Esophagus squamous epithelium (tissue), 5 donors: ENCODE measurements at regions not wholly inside any gene's neighbourhood (a gene's known extent, or its start where the extent isn't known, plus 50 kb on each side); places are given as distances from the start of the nearest gene placed in this dataset.

ENCODE experiments used
- DNase-seq: peaks from one replicate; lab custom pipeline; 2025; lab: John Stamatoyannopoulos, UW
- H3K27ac ChIP-seq, 4 donors: fragments of 200-600 bp; sonication (generic); one replicate each; pipeline ENCODE4 v1.5.1; 2016 to 2019; ENCODE audit warnings: mild to moderate bottlenecking in 1 of 4
- H3K27me3 ChIP-seq, 4 donors: fragments of 200-600 bp; sonication (generic); 1 replicate in 3 of 4; 2 replicates in 1 of 4; pipeline versions ENCODE4 v1.5.1 to v1.6.0; 2017 to 2021; ENCODE audit warnings: antibody characterized with exemption in 1 of 4
- H3K36me3 ChIP-seq, 3 donors: fragments of 200-600 bp; sonication (generic); one replicate each; pipeline ENCODE4 v1.5.1; 2016 to 2019
- H3K4me1 ChIP-seq, 3 donors: fragments of 200-600 bp; sonication (generic); one replicate each; pipeline ENCODE4 v1.5.1; 2017 to 2019
- H3K4me3 ChIP-seq, 4 donors: fragments of 200-600 bp; sonication (generic); 1 replicate in 3 of 4; 2 replicates in 1 of 4; pipeline ENCODE4 v1.5.1; 2016 to 2019; ENCODE audit warnings: mild to moderate bottlenecking in 2 of 4, moderate library complexity in 1 of 4
- H3K9me3 ChIP-seq, 3 donors: fragments of 200-600 bp; sonication (generic); one replicate each; pipeline ENCODE4 v1.5.1; 2016 to 2019
- CTCF ChIP-seq, 6 experiments: fragments of 450-650 bp in 4 of 6; fragments of 200-600 bp in 2 of 6; sonication (generic) in 2 of 6; IDR thresholded peaks; one replicate each; pipeline ENCODE4 v1.5.1; 2016 to 2019; ENCODE audit warnings: antibody characterized with exemption in 6 of 6, mild to moderate bottlenecking in 4 of 6, moderate library complexity in 4 of 6
- POLR2A ChIP-seq, 4 donors: fragments of 450-650 bp; IDR thresholded peaks; one replicate each; pipeline ENCODE4 v1.6.1; 2017; ENCODE audit warnings: antibody characterized with exemption in 4 of 4, mild to moderate bottlenecking in 4 of 4, moderate library complexity in 3 of 4
- WGBS, 2 donors: methylation state at CpG; one replicate each; pipeline ENCODE4 v1.1.5; 2018; 5-methylcytosine and 5-hydroxymethylcytosine counted together
- intact Hi-C: fragments of 100-400 bp; cut with DNase I; formaldehyde crosslinking; loops from one replicate; pipeline ENCODE4 v1.15.0; 2022
- donor health status: DM: yes; HTN: yes; CAD: no.

GRCh38 chr21:31426235-31426797 is 82.3 kb upstream of the TIAM1 start:
- no peak overlapping the region for H3K27ac ChIP-seq
- H3K4me3 ChIP-seq: no peak overlapping the region
- no peak for DNase-seq
- H3K27me3 ChIP-seq: no peaks in the 10 kb centered on the region
- peaks cover 0 to 11% (median 0%) of the 10 kb centered on the region in 3 donors for H3K4me1 ChIP-seq
- no peaks in the 10 kb centered on the region for H3K9me3 ChIP-seq
- TF ChIP-seq POLR2A (IDR thresholded peaks at IDR 0.05) (no peak), CTCF (IDR thresholded peaks at IDR 0.05) (no peak)
- H3K36me3 ChIP-seq: no peaks in the 10 kb centered on the region
- WGBS, 2 donors: 81 to 91% methylated on average over 5 of the region's 5 CpGs
- intact Hi-C loops: no loop called here

GRCh38 chr21:31425138-31425537 is 81.1 kb upstream of the TIAM1 start:
- TF ChIP-seq CTCF (IDR thresholded peaks at IDR 0.05) (no peak), POLR2A (IDR thresholded peaks at IDR 0.05) (no peak)

GRCh38 chr21:31424058-31424457 is 80.0 kb upstream of the TIAM1 start:
- no peaks in the 10 kb centered on the region for H3K27me3 ChIP-seq
- no peak overlapping the region for H3K27ac ChIP-seq
- no peak for DNase-seq
- no peaks in the 10 kb centered on the region for H3K36me3 ChIP-seq
- H3K9me3 ChIP-seq: no peaks in the 10 kb centered on the region
- TF ChIP-seq CTCF (IDR thresholded peaks at IDR 0.05) (no peak), POLR2A (IDR thresholded peaks at IDR 0.05) (no peak)
- peaks cover 0 to 11% (median 0%) of the 10 kb centered on the region in 3 donors for H3K4me1 ChIP-seq
- H3K4me3 ChIP-seq: no peak overlapping the region
- intact Hi-C loops: no loop called here
- WGBS, 2 donors: 60 to 84% methylated on average over 6 of the region's 6 CpGs

More at GRCh38 chr21:31425138-31425537, 81.1 kb upstream of the TIAM1 start:
- WGBS, 2 donors: 48 to 59% methylated on average over 5 of the region's 5 CpGs
- Histone ChIP-seq H3K4me1 (peaks cover 0 to 11% (median 0%) of the 10 kb centered on the region in 3 donors), H3K4me3 (no peak overlapping the region), H3K9me3 (no peaks in the 10 kb centered on the region), H3K27me3 (no peaks in the 10 kb centered on the region), H3K27ac (no peak overlapping the region), H3K36me3 (no peaks in the 10 kb centered on the region)
- DNase-seq: no peak
- intact Hi-C loops: no loop called here

GRCh38 chr21:31420988-31421387 is 76.9 kb upstream of the TIAM1 start:
- 88 to 89% methylated on average over 6 to 8 of the region's 8 CpGs for WGBS, 2 donors

More at GRCh38 chr21:31420988-31421387, 76.9 kb upstream of the TIAM1 start:
- H3K4me1 ChIP-seq: peaks cover 0 to 11% (median 0%) of the 10 kb centered on the region in 3 donors
- no peaks in the 10 kb centered on the region for H3K9me3 ChIP-seq
- DNase-seq: no peak
- no peak overlapping the region for H3K27ac ChIP-seq
- H3K27me3 ChIP-seq: no peaks in the 10 kb centered on the region
- H3K4me3 ChIP-seq: no peak overlapping the region
- intact Hi-C loops: no loop called here
- H3K36me3 ChIP-seq: no peaks in the 10 kb centered on the region
- no peak for TF ChIP-seq CTCF (IDR thresholded peaks at IDR 0.05)
- TF ChIP-seq POLR2A (IDR thresholded peaks at IDR 0.05): no peak
